GM19467 (cell line): ENCODE measurements at regions not wholly inside any gene's neighbourhood (a gene's known extent, or its start where the extent isn't known, plus 50 kb on each side); places are given as distances from the start of the nearest gene placed in this dataset.

Experiments used
- ATAC-seq: cut with Tn5 transposase; IDR thresholded peaks from one replicate; pipeline ENCODE4 v1.9.1; 2021; ENCODE audit warnings: mild to moderate bottlenecking, moderate library complexity; ENCODE audit not compliant: unreplicated experiment

- ATAC-seq = no peak
Observed at GRCh38 chr2:195413944-195414343, 243.1 kb upstream of the SLC39A10 start.

- ATAC-seq = no peak
Observed at GRCh38 chr2:195413422-195413821, 243.6 kb upstream of the SLC39A10 start.

GRCh38 chr2:195411219-195411687, 245.8 kb upstream of the SLC39A10 start:
- ATAC-seq = no peak

- no peak for ATAC-seq
Observed at GRCh38 chr2:195410074-195410671, 246.9 kb upstream of the SLC39A10 start.

- no peak for ATAC-seq
Observed at GRCh38 chr2:195408811-195409210, 248.2 kb upstream of the SLC39A10 start.

GRCh38 chr2:195408196-195408595, 248.8 kb upstream of the SLC39A10 start:
- no peak for ATAC-seq

GRCh38 chr2:195407783-195408182, 249.2 kb upstream of the SLC39A10 start:
- no peak for ATAC-seq

- no peak for ATAC-seq
Observed at GRCh38 chr2:195406886-195407603, 250.0 kb upstream of the SLC39A10 start.

GRCh38 chr2:195404651-195405050, 252.4 kb upstream of the SLC39A10 start:
- no peak for ATAC-seq

GRCh38 chr2:195396479-195396878, 260.5 kb upstream of the SLC39A10 start:
- ATAC-seq = no peak

- ATAC-seq = no peak
Observed at GRCh38 chr2:195395362-195395761, 261.7 kb upstream of the SLC39A10 start.

- ATAC-seq = peak; percentile 61
Observed at GRCh38 chr2:195392446-195393336, 264.3 kb upstream of the SLC39A10 start.

GRCh38 chr2:195390686-195391321, 266.2 kb upstream of the SLC39A10 start:
- ATAC-seq = no peak

- ATAC-seq = no peak
Observed at GRCh38 chr2:195388028-195388427, 269.0 kb upstream of the SLC39A10 start.

- no peak for ATAC-seq
Observed at GRCh38 chr2:195382186-195382585, 274.8 kb upstream of the SLC39A10 start.

- ATAC-seq = no peak
Observed at GRCh38 chr2:195370167-195370943, 286.7 kb upstream of the SLC39A10 start.

GRCh38 chr2:195369218-195369587, 287.8 kb upstream of the SLC39A10 start:
- ATAC-seq = no peak

- no peak for ATAC-seq
Observed at GRCh38 chr2:195368249-195369217, 288.5 kb upstream of the SLC39A10 start.

- no peak for ATAC-seq
Observed at GRCh38 chr2:195367809-195368208, 289.2 kb upstream of the SLC39A10 start.
